IMR-90 (cell line): ENCODE measurements at regions not wholly inside any gene's neighbourhood (a gene's known extent, or its start where the extent isn't known, plus 50 kb on each side); places are given as distances from the start of the nearest gene placed in this dataset.

Source experiments
- ATAC-seq: fragments of 200-7000 bp; cut with Tn5 transposase; 2 replicates; pipeline ENCODE4 v1.9.1; 2020; ENCODE audit warnings: low read depth, mild to moderate bottlenecking, moderate library complexity
- BruUV-seq: library from RNA; stranded (reverse); fragments of 400-500 nt; replicated peaks from 2 replicates; lab custom pipeline; 2021; lab: Mats Ljungman, UMichigan
- CTCF ChIA-PET: fragments of 300-600 bp; formaldehyde crosslinking; extraction: SDS; loops from one replicate; lab custom pipeline; 2021; ENCODE audit warnings: antibody characterized with exemption; lab: Yijun Ruan, JAX
- POLR2A ChIA-PET: fragments of 300-600 bp; sonication (Branson Sonifier 250); formaldehyde crosslinking; loops from one replicate; lab custom pipeline; 2022; ENCODE audit warnings: antibody characterized with exemption; ENCODE audit not compliant: unreplicated experiment; lab: Charles Lee
- DNase-seq: peaks from one replicate; pipeline ENCODE4 v3.0.0; 2013
- H2AFZ ChIP-seq: replicated peaks from 2 replicates; pipeline ENCODE3; 2013; ENCODE audit warnings: low read length, mild to moderate bottlenecking; ENCODE audit not compliant: poor library complexity
- H2AK5ac ChIP-seq: 2 replicates; pipeline ENCODE4 v1.6.1; 2013; ENCODE audit warnings: low read depth, low read length, inconsistent platforms
- H2AK9ac ChIP-seq: replicated peaks from 2 replicates; pipeline ENCODE3; 2013; ENCODE audit warnings: mild to moderate bottlenecking, low read depth, low read length, moderate library complexity; ENCODE audit not compliant: poor library complexity
- H2BK120ac ChIP-seq: 2 replicates; pipeline ENCODE4 v1.6.1; 2013; ENCODE audit warnings: low read depth, low read length, inconsistent platforms
- H2BK15ac ChIP-seq: 3 replicates; pipeline ENCODE4 v1.6.1; 2013; ENCODE audit warnings: low read depth, low read length, inconsistent platforms
- H2BK20ac ChIP-seq: 2 replicates; pipeline ENCODE4 v1.6.1; 2013; ENCODE audit warnings: low read depth, mild to moderate bottlenecking, inconsistent platforms, low read length, moderate library complexity
- H2BK5ac ChIP-seq: 2 replicates; pipeline ENCODE4 v1.6.1; 2013; ENCODE audit warnings: mild to moderate bottlenecking, low read depth, low read length, inconsistent platforms; ENCODE audit not compliant: poor library complexity, severe bottlenecking
- H3K14ac ChIP-seq: replicated peaks from 2 replicates; pipeline ENCODE4 v1.6.1; 2013; ENCODE audit warnings: low read depth, low read length, inconsistent platforms
- H3K18ac ChIP-seq: 2 replicates; pipeline ENCODE4 v1.6.1; 2013; ENCODE audit warnings: low read depth, low read length, control low read depth
- H3K23ac ChIP-seq: 2 replicates; pipeline ENCODE4 v1.6.1; 2013; ENCODE audit warnings: low read depth, low read length, inconsistent platforms
- H3K27ac ChIP-seq: 2 replicates; pipeline ENCODE4 v1.5.1; 2013; ENCODE audit warnings: mild to moderate bottlenecking, control low read depth, low read length; ENCODE audit not compliant: insufficient read depth
- H3K27me3 ChIP-seq: 2 replicates; pipeline ENCODE4 v1.6.1; 2013; ENCODE audit warnings: low read length; ENCODE audit not compliant: control insufficient read depth, insufficient read depth
- H3K36me3 ChIP-seq: 2 replicates; pipeline ENCODE4 v1.6.1; 2013; ENCODE audit warnings: low read length, mixed read lengths; ENCODE audit not compliant: control insufficient read depth, insufficient read depth
- H3K4ac ChIP-seq: 2 replicates; pipeline ENCODE4 v1.6.1; 2013; ENCODE audit warnings: low read depth, low read length, inconsistent platforms
- H3K4me1 ChIP-seq: 2 replicates; pipeline ENCODE4 v1.6.1; 2013; ENCODE audit warnings: low read length, mixed read lengths; ENCODE audit not compliant: control insufficient read depth, insufficient read depth
- H3K4me2 ChIP-seq: 2 replicates; pipeline ENCODE4 v1.6.1; 2013; ENCODE audit warnings: low read depth, mild to moderate bottlenecking, control low read depth, low read length, moderate library complexity
- H3K4me3 ChIP-seq: 2 replicates; pipeline ENCODE4 v1.5.1; 2013; ENCODE audit warnings: low read depth, mild to moderate bottlenecking, control low read depth, low read length, moderate library complexity; ENCODE audit not compliant: insufficient read depth
- H3K56ac ChIP-seq: 2 replicates; pipeline ENCODE4 v1.6.1; 2013; ENCODE audit warnings: low read length, inconsistent platforms; ENCODE audit not compliant: insufficient read depth; ENCODE audit errors: extremely low read depth
- H3K79me1 ChIP-seq, 2 experiments: 2 replicates each; pipeline ENCODE4 v1.6.1; 2013; ENCODE audit warnings: low read length in 2 of 2, inconsistent platforms in 1 of 2, low read depth in 1 of 2
- H3K9ac ChIP-seq: 2 replicates; pipeline ENCODE4 v1.6.1; 2013; ENCODE audit warnings: low read depth, low read length, control low read depth
- H3K9me1 ChIP-seq: 2 replicates; pipeline ENCODE4 v1.6.1; 2013; ENCODE audit warnings: low read length, inconsistent platforms; ENCODE audit not compliant: insufficient read depth
- H3K9me3 ChIP-seq: 2 replicates; pipeline ENCODE4 v1.6.1; 2013; ENCODE audit warnings: low read length; ENCODE audit not compliant: control insufficient read depth, insufficient read depth
- H4K20me1 ChIP-seq: 2 replicates; pipeline ENCODE4 v1.6.1; 2013; ENCODE audit warnings: low read length, inconsistent platforms; ENCODE audit not compliant: insufficient read depth
- H4K5ac ChIP-seq: 2 replicates; pipeline ENCODE4 v1.6.1; 2013; ENCODE audit warnings: mild to moderate bottlenecking, low read depth, low read length, control low read depth
- H4K8ac ChIP-seq, 2 experiments: 2 replicates each; pipeline ENCODE4 v1.6.1; 2013; ENCODE audit warnings: low read depth in 2 of 2, low read length in 2 of 2, control low read depth in 1 of 2, inconsistent platforms in 1 of 2
- H4K91ac ChIP-seq: 2 replicates; pipeline ENCODE4 v1.6.1; 2013; ENCODE audit warnings: low read depth, low read length, inconsistent platforms; ENCODE audit not compliant: insufficient read depth
- BHLHE40 ChIP-seq: fragments of 150-350 bp; IDR thresholded peaks from 2 replicates; pipeline ENCODE4 v1.6.1; 2016; ENCODE audit warnings: mild to moderate bottlenecking, low read depth, low read length
- CEBPB ChIP-seq: IDR thresholded peaks from 2 replicates; pipeline ENCODE4 v1.6.1; 2012; ENCODE audit warnings: low read depth, low read length, improper control_type of control experiment
- CHD1 ChIP-seq: IDR thresholded peaks from 2 replicates; pipeline ENCODE4 v1.6.1; 2012; ENCODE audit warnings: low read depth, low read length, improper control_type of control experiment
- ELK1 ChIP-seq: fragments of 150-350 bp; IDR thresholded peaks from 2 replicates; pipeline ENCODE4 v1.6.1; 2016; ENCODE audit warnings: low read depth, mild to moderate bottlenecking, low read length, moderate library complexity, borderline replicate concordance
- MAFK ChIP-seq: IDR thresholded peaks from 2 replicates; pipeline ENCODE4 v1.6.1; 2012; ENCODE audit warnings: low read depth, low read length, improper control_type of control experiment
- NFE2L2 ChIP-seq: fragments of 150-350 bp; IDR thresholded peaks from 2 replicates; pipeline ENCODE4 v1.6.1; 2016; ENCODE audit warnings: low read depth, mild to moderate bottlenecking, low read length
- POLR2A ChIP-seq: IDR thresholded peaks from 2 replicates; pipeline ENCODE4 v1.6.1; 2012; ENCODE audit warnings: mild to moderate bottlenecking, low read depth, low read length
- RAD21 ChIP-seq: IDR thresholded peaks from 2 replicates; pipeline ENCODE4 v1.6.1; 2012; ENCODE audit warnings: low read length, improper control_type of control experiment
- SMC3 ChIP-seq: fragments of 150-350 bp; IDR thresholded peaks from 2 replicates; pipeline ENCODE4 v1.6.1; 2016; ENCODE audit warnings: low read depth, mild to moderate bottlenecking, antibody characterized with exemption, low read length, moderate library complexity
- USF2 ChIP-seq: fragments of 150-350 bp; IDR thresholded peaks from 2 replicates; pipeline ENCODE4 v1.6.1; 2017; ENCODE audit warnings: mild to moderate bottlenecking, antibody characterized with exemption, low read length, low read depth
- WGBS, 2 experiments: methylation state at CpG; one replicate each; pipeline versions ENCODE4 v1.1.5 to v1.1.7; 2013; ENCODE audit warnings: missing lambda C conversion rate in 2 of 2; ENCODE audit not compliant: insufficient read length in 1 of 2; ENCODE audit errors: extremely low coverage in 2 of 2; 5-methylcytosine and 5-hydroxymethylcytosine counted together
- dilution Hi-C: fragments of 300-500 bp; cut with HindIII; formaldehyde crosslinking; loops from one replicate; pipeline ENCODE4 v1.14.3; 2018; ENCODE audit warnings: low sequenced_read_pairs; ENCODE audit not compliant: unreplicated experiment
- in situ Hi-C: fragments of 300-500 bp; cut with MboI; formaldehyde crosslinking; loops from 3 replicates; pipeline ENCODE4 v1.14.3; 2019; ENCODE audit warnings: low sequenced_read_pairs, inconsistent platforms, mixed read lengths
- intact Hi-C: fragments of 100-400 bp; cut with micrococcal nuclease; formaldehyde crosslinking; loops from 2 replicates; pipeline ENCODE4 v1.10.0; 2022

GRCh38 chr15:56856934-56857333 lies 61.5 kb upstream of the TCF12 start:
- in situ Hi-C loops = no loop called here
- no peak overlapping the region for H2BK5ac ChIP-seq

More at GRCh38 chr15:56856934-56857333, 61.5 kb upstream of the TCF12 start:
- ATAC-seq (no peak), DNase-seq (no peak)
- no peak overlapping the region for H3K4ac ChIP-seq
- POLR2A ChIA-PET = no interaction called here
- no peak overlapping the region for H3K18ac ChIP-seq
- H3K23ac ChIP-seq = no peak overlapping the region
- dilution Hi-C loops = no loop called here
- no peak overlapping the region for H3K9ac ChIP-seq
- H4K8ac ChIP-seq = no peak overlapping the region
- H4K20me1 ChIP-seq = no peaks in the 10 kb centered on the region
- no peak overlapping the region for H3K27ac ChIP-seq
- H2BK15ac ChIP-seq = no peak overlapping the region
- H3K9me3 ChIP-seq = no peaks in the 10 kb centered on the region
- TF ChIP-seq MAFK = no peak
- no peak for TF ChIP-seq CEBPB
- TF ChIP-seq BHLHE40 = no peak
- TF ChIP-seq CHD1 = no peak
- no peak for TF ChIP-seq SMC3
- no peak for TF ChIP-seq NFE2L2
- TF ChIP-seq ELK1 = no peak
- no peak for TF ChIP-seq POLR2A
- no peak for TF ChIP-seq USF2
- TF ChIP-seq RAD21 = no peak
- no peak overlapping the region for H3K56ac ChIP-seq
- no peak overlapping the region for H3K4me3 ChIP-seq
- intact Hi-C loops = no loop called here
- no peak overlapping the region for H2BK20ac ChIP-seq
- H3K14ac ChIP-seq = no peak overlapping the region
- H3K79me1 ChIP-seq = no peaks in the 10 kb centered on the region
- no peaks in the 10 kb centered on the region for H3K9me1 ChIP-seq
- no peaks in the 10 kb centered on the region for H3K36me3 ChIP-seq
- no CpG with 5 or more reads among the region's 1 CpG for WGBS, 2 experiments
- CTCF ChIA-PET = no interaction called here
- no peak overlapping the region for H2AFZ ChIP-seq
- no peaks in the 10 kb centered on the region for H3K4me1 ChIP-seq
- H3K27me3 ChIP-seq = no peaks in the 10 kb centered on the region
- no peak overlapping the region for H2AK5ac ChIP-seq
- H4K5ac ChIP-seq = no peak overlapping the region
- H4K91ac ChIP-seq = no peak overlapping the region
- H2BK120ac ChIP-seq = no peak overlapping the region
- H3K4me2 ChIP-seq = no peak overlapping the region
- H2AK9ac ChIP-seq = no peak overlapping the region
- no TSS peak for BruUV-seq
